AG10803 (cell line): ENCODE measurements at regions not wholly inside any gene's neighbourhood (a gene's known extent, or its start where the extent isn't known, plus 50 kb on each side); places are given as distances from the start of the nearest gene placed in this dataset.
"Not testable (repeated sequence)": the region's sequence is repeated elsewhere in the genome, so short reads cannot be mapped to it uniquely, and the experiment has no call there.

Experiments used
- DNase-seq: peaks from one replicate; pipeline ENCODE4 v3.0.0; 2010; ENCODE audit warnings: low read depth
- H3K4me3 ChIP-seq: 2 replicates; pipeline ENCODE4 v1.5.1; 2011; ENCODE audit warnings: mild to moderate bottlenecking, low read length, control low read depth
- CTCF ChIP-seq: conservative IDR thresholded peaks from 2 replicates; pipeline ENCODE4 v1.5.1; 2011; ENCODE audit warnings: mild to moderate bottlenecking, low read length, control low read depth, inconsistent platforms

DNA sequence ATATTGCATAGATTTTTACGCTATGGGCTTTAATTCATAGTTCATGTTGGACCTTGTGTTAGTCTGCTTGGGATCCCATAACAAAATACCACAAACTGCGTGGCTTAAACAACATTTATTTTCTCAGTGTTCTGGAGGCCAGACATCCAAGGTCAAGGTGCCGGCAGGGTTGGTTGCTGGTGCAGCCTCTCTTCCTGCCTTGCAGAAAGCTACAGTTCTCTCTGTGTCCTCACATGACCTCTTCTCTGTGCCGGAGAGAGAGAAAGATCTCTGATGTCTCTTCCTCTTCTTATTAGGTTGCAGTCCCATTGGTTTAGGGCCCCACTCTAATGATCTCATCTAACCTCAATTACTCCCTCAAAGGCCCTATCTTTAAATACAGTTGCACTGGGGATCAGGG, 170.5 kb downstream of the IPO8 start:
- no peak overlapping the region for H3K4me3 ChIP-seq
- no peak for DNase-seq
- no peak for TF ChIP-seq CTCF

GRCh38 chr12:30520285-30520684, 175.4 kb downstream of the IPO8 start:
- not testable (repeated sequence) for H3K4me3 ChIP-seq, DNase-seq

DNA sequence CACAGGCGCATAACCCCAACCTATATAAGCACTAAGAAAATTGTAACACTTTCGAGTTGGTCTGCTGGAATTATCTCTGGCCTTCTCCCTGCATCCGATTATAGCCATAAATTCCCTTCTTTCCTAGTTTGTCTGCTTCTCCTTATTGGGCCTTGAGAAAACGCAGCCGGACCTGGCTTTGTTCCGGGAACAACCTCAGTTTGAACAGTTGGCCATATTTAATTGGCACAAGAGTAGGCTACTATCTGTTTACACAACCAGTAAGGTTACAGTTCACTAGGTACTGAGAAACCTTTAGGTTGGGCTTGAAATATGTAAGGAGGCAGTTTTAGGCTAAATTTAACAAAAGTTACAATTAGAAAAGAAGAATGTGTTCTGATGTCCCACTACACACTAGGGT, 176.1 kb downstream of the IPO8 start:
- H3K4me3 ChIP-seq = no peak overlapping the region
- no peak for TF ChIP-seq CTCF
- DNase-seq = no peak

GRCh38 chr12:30517320-30517719, 178.3 kb downstream of the IPO8 start:
- no peak for DNase-seq
- no peak for TF ChIP-seq CTCF
- no peak overlapping the region for H3K4me3 ChIP-seq

DNA sequence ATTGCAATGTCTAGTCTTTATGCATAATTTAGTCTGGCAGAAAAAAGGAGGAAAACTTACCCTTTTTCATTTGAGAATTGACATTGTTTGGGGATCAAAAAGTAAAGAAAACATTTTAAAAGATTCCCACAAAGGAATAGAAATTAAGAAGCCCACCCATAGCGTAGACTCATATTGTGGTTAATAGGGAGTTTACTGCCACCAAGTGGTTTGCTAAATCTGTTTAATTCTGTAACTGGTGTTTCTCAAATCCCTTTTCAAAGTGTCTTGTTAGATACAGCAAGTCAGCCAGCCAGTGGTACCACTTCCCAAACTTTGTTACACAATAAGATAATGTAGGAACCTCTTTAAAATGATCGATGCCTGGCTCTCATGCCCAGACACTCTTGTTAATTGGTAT, 180.3 kb downstream of the IPO8 start:
- H3K4me3 ChIP-seq = no peak overlapping the region
- no peak for DNase-seq
- TF ChIP-seq CTCF = no peak; the same call in 1 of the 2 replicates

DNA sequence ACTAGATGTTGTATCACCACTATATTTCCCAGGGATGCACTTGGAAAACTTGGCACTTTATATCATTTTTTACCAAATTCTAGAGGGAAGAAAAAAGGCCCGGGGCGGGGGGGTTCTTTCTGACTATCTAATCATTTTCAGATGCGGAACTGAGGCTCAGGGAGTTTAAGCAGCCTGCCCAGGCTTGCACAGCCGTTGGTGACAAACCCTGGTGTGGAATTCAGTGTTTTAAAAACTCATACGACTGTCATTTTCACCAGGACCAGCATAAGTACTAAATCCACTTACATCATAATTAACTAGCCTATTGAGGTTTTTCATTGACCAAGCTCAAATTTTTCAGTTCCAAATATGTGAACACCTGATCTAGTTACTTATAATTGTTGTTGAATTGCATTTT, 181.0 kb downstream of the IPO8 start:
- H3K4me3 ChIP-seq = no peak overlapping the region
- no peak for DNase-seq
- no peak for TF ChIP-seq CTCF

DNA sequence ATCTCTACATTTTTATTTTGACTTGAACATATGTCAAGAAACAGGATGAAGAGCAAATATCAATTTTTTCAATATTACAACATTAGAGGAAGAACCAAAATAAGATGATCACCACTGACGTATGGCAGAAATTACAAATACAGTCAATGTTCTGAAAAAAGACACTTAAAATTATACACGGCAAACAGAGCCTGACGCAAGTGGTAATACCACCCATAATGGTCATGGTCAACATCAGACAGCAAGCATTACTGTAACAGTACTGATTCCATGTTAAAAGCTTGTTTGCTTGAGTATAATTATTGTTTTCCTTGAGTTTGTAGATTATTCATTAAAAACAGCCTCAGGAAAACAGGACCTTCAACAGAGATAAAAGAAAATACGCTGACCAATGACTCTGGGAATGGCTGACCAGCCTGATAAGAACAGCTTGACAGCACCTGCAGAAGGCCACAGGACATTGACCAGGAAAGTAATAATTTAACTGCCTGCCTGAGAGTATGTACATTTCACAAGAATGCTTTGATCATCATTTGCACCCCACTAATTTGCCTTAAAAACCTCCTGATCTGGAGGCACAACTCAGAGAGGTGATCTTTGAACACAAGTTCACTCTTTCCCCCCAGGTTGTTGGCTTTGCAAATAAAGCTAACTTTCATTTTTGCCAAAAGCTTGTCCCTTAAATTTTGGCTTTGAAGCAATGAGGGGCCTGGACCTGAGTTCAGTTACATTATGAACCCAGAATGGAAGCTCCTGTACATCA, 187.3 kb downstream of the IPO8 start:
- TF ChIP-seq CTCF = no peak
- DNase-seq = no peak
- no peak overlapping the region for H3K4me3 ChIP-seq

GRCh38 chr12:30507576-30507975, 188.1 kb downstream of the IPO8 start:
- DNase-seq = no peak
- TF ChIP-seq CTCF = no peak
- no peak overlapping the region for H3K4me3 ChIP-seq
